SK-N-SH treated with all-trans-retinoic acid at 6 μM for 48 hours (cell line): ENCODE measurements at regions not wholly inside any gene's neighbourhood (a gene's known extent, or its start where the extent isn't known, plus 50 kb on each side); places are given as distances from the start of the nearest gene placed in this dataset.

Source experiments
- ATAC-seq: fragments of 200-7000 bp; cut with Tn5 transposase; 3 replicates; pipeline ENCODE4 v1.9.1; 2020; ENCODE audit warnings: mild to moderate bottlenecking, moderate library complexity
- ARNTL ChIP-seq: fragments of 450-650 bp; formaldehyde crosslinking; IDR thresholded peaks from 2 replicates; pipeline ENCODE4 v1.5.0; 2020; ENCODE audit warnings: low read depth, mild to moderate bottlenecking, moderate library complexity, borderline replicate concordance
- BACH2 ChIP-seq: fragments of 250-450 bp; sonication (Bioruptor Pico); IDR thresholded peaks from 2 replicates; pipeline ENCODE4 v1.9.0; 2021; ENCODE audit warnings: mild to moderate bottlenecking, borderline replicate concordance
- CREB5 ChIP-seq: fragments of 250-450 bp; sonication (Bioruptor Pico); IDR thresholded peaks from 2 replicates; pipeline ENCODE4 v1.5.1; 2020; ENCODE audit warnings: low read depth, mild to moderate bottlenecking, moderate library complexity
- CSDC2 ChIP-seq: fragments of 250-450 bp; sonication (Bioruptor Pico); IDR thresholded peaks from 2 replicates; pipeline ENCODE4 v1.5.0; 2020; ENCODE audit warnings: mild to moderate bottlenecking, moderate library complexity
- CSRNP3 ChIP-seq: fragments of 250-450 bp; sonication (Bioruptor Pico); IDR thresholded peaks from 2 replicates; pipeline ENCODE4 v1.5.1; 2021; ENCODE audit warnings: mild to moderate bottlenecking, moderate library complexity
- ESRRG ChIP-seq: fragments of 250-450 bp; sonication (Bioruptor Pico); IDR thresholded peaks from 2 replicates; pipeline ENCODE4 v1.6.1; 2021; ENCODE audit warnings: mild to moderate bottlenecking
- GLIS3 ChIP-seq: fragments of 250-450 bp; sonication (Bioruptor Pico); IDR thresholded peaks from 2 replicates; pipeline ENCODE4 v1.5.0; 2020; ENCODE audit warnings: mild to moderate bottlenecking, moderate library complexity
- ISL1 ChIP-seq: fragments of 250-450 bp; sonication (Bioruptor Pico); IDR thresholded peaks from 2 replicates; pipeline ENCODE4 v2.1.2; 2022; ENCODE audit warnings: mild to moderate bottlenecking, moderate library complexity
- OSR1 ChIP-seq: fragments of 250-450 bp; sonication (Bioruptor Pico); IDR thresholded peaks from 2 replicates; pipeline ENCODE4 v1.8.0; 2022; ENCODE audit warnings: moderate library complexity, mild to moderate bottlenecking, inconsistent platforms
- PATZ1 ChIP-seq: fragments of 250-450 bp; sonication (Bioruptor Pico); IDR thresholded peaks from 2 replicates; pipeline ENCODE4 v1.8.0; 2020; ENCODE audit warnings: mild to moderate bottlenecking, moderate library complexity, borderline replicate concordance
- RARB ChIP-seq: fragments of 250-450 bp; sonication (Bioruptor Pico); IDR thresholded peaks from 2 replicates; pipeline ENCODE4 v1.8.0; 2021; ENCODE audit warnings: mild to moderate bottlenecking, moderate library complexity
- SNAI2 ChIP-seq: fragments of 250-450 bp; sonication (Bioruptor Pico); IDR thresholded peaks from 2 replicates; pipeline ENCODE4 v1.5.0; 2020; ENCODE audit warnings: mild to moderate bottlenecking, moderate library complexity
- TCF4 ChIP-seq: fragments of 250-450 bp; sonication (Bioruptor Pico); IDR thresholded peaks from 2 replicates; pipeline ENCODE4 v1.8.0; 2021; ENCODE audit warnings: mild to moderate bottlenecking, moderate library complexity, borderline replicate concordance
- TOX ChIP-seq: fragments of 250-450 bp; sonication (Bioruptor Pico); IDR thresholded peaks from 2 replicates; pipeline ENCODE4 v1.8.0; 2021; ENCODE audit warnings: mild to moderate bottlenecking, moderate library complexity, borderline replicate concordance
- ZC3H10 ChIP-seq: fragments of 250-450 bp; sonication (Bioruptor Pico); IDR thresholded peaks from 2 replicates; pipeline ENCODE4 v1.5.1; 2021; ENCODE audit warnings: mild to moderate bottlenecking, moderate library complexity
- ZFP3 ChIP-seq: fragments of 250-450 bp; sonication (Bioruptor Pico); IDR thresholded peaks from 2 replicates; pipeline ENCODE4 v1.5.0; 2020; ENCODE audit warnings: mild to moderate bottlenecking, moderate library complexity
- ZFP30 ChIP-seq: fragments of 450-650 bp; formaldehyde crosslinking; IDR thresholded peaks from 2 replicates; pipeline ENCODE4 v1.5.0; 2022; ENCODE audit warnings: mild to moderate bottlenecking, moderate library complexity
- ZNF8 ChIP-seq: fragments of 450-650 bp; formaldehyde crosslinking; IDR thresholded peaks from 2 replicates; pipeline ENCODE4 v1.5.0; 2020; ENCODE audit warnings: mild to moderate bottlenecking, moderate library complexity
- TF ChIP-seq, protein P1 (sequence below): fragments of 250-450 bp; sonication (Bioruptor Pico); IDR thresholded peaks from 2 replicates; pipeline ENCODE4 v1.5.0; 2020; ENCODE audit warnings: mild to moderate bottlenecking, moderate library complexity
- TF ChIP-seq, protein P2 (sequence below): fragments of 250-450 bp; sonication (Bioruptor Pico); IDR thresholded peaks from 2 replicates; pipeline ENCODE4 v1.8.0; 2021; ENCODE audit warnings: low read depth, mild to moderate bottlenecking, moderate library complexity, borderline replicate concordance

DNA sequence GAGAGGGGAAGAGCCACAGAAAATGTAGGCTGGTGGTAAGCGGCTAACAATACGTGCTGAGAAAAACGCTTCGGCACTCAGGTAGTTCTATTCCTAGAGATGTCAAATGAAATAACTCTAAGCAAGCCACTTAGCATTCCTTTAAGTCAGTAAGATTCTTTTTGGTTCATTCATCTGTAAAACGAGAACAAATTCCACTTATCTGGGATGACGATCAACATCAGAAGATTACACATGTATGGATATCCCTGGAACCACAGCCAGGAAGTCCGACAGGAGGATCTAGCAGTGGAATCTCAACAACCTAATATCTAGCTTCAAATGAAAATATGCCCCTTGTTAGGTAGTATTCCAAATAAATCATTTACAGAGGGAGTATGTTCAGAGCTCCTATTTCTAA is 74.6 kb upstream of the CDKN3 start (continued):
- TF ChIP-seq, protein P1, sequence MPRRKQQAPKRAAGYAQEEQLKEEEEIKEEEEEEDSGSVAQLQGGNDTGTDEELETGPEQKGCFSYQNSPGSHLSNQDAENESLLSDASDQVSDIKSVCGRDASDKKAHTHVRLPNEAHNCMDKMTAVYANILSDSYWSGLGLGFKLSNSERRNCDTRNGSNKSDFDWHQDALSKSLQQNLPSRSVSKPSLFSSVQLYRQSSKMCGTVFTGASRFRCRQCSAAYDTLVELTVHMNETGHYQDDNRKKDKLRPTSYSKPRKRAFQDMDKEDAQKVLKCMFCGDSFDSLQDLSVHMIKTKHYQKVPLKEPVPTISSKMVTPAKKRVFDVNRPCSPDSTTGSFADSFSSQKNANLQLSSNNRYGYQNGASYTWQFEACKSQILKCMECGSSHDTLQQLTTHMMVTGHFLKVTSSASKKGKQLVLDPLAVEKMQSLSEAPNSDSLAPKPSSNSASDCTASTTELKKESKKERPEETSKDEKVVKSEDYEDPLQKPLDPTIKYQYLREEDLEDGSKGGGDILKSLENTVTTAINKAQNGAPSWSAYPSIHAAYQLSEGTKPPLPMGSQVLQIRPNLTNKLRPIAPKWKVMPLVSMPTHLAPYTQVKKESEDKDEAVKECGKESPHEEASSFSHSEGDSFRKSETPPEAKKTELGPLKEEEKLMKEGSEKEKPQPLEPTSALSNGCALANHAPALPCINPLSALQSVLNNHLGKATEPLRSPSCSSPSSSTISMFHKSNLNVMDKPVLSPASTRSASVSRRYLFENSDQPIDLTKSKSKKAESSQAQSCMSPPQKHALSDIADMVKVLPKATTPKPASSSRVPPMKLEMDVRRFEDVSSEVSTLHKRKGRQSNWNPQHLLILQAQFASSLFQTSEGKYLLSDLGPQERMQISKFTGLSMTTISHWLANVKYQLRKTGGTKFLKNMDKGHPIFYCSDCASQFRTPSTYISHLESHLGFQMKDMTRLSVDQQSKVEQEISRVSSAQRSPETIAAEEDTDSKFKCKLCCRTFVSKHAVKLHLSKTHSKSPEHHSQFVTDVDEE (CRISPR knock-in tag) = no peak
- no peak for TF ChIP-seq BACH2 (CRISPR knock-in tag)
- TF ChIP-seq ZC3H10 = no peak

GRCh38 chr14:54322701-54323337 is 74.0 kb upstream of the CDKN3 start:
- TF ChIP-seq BACH2 (CRISPR knock-in tag) (no peak), ISL1 (no peak), RARB (CRISPR knock-in tag) (no peak), ARNTL (CRISPR knock-in tag) (no peak), ZC3H10 (no peak), CREB5 (no peak), TOX (CRISPR knock-in tag) (no peak), CSDC2 (CRISPR knock-in tag) (no peak), PATZ1 (CRISPR knock-in tag) (no peak), GLIS3 (CRISPR knock-in tag) (no peak), TCF4 (CRISPR knock-in tag) (no peak), ZFP30 (CRISPR knock-in tag) (no peak), SNAI2 (CRISPR knock-in tag) (no peak), CSRNP3 (CRISPR knock-in tag) (no peak)
- TF ChIP-seq, protein P2, sequence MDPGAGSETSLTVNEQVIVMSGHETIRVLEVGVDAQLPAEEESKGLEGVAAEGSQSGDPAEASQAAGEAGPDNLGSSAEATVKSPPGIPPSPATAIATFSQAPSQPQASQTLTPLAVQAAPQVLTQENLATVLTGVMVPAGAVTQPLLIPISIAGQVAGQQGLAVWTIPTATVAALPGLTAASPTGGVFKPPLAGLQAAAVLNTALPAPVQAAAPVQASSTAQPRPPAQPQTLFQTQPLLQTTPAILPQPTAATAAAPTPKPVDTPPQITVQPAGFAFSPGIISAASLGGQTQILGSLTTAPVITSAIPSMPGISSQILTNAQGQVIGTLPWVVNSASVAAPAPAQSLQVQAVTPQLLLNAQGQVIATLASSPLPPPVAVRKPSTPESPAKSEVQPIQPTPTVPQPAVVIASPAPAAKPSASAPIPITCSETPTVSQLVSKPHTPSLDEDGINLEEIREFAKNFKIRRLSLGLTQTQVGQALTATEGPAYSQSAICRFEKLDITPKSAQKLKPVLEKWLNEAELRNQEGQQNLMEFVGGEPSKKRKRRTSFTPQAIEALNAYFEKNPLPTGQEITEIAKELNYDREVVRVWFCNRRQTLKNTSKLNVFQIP (CRISPR knock-in tag) = no peak
- no peak for ATAC-seq

- no peak for ATAC-seq
- TF ChIP-seq ZC3H10 = no peak
- no peak for TF ChIP-seq ARNTL (CRISPR knock-in tag)
- TF ChIP-seq ZNF8 = no peak
- TF ChIP-seq TOX (CRISPR knock-in tag) = no peak
- no peak for TF ChIP-seq GLIS3 (CRISPR knock-in tag)
- no peak for TF ChIP-seq ESRRG (CRISPR knock-in tag)
- TF ChIP-seq TCF4 (CRISPR knock-in tag) = no peak
- TF ChIP-seq ZFP3 (CRISPR knock-in tag) = no peak
- TF ChIP-seq BACH2 (CRISPR knock-in tag) = no peak
- no peak for TF ChIP-seq OSR1 (CRISPR knock-in tag)
- no peak for TF ChIP-seq CSDC2 (CRISPR knock-in tag)
- TF ChIP-seq ZFP30 (CRISPR knock-in tag) = no peak
- no peak for TF ChIP-seq RARB (CRISPR knock-in tag)
- TF ChIP-seq, protein P1 (CRISPR knock-in tag) = no peak
Measured at GRCh38 chr14:54325766-54326165, 71.0 kb upstream of the CDKN3 start.
